SK-N-SH treated with all-trans-retinoic acid at 6 μM for 48 hours (cell line): ENCODE measurements at regions not wholly inside any gene's neighbourhood (a gene's known extent, or its start where the extent isn't known, plus 50 kb on each side); places are given as distances from the start of the nearest gene placed in this dataset.

Source experiments
- ATAC-seq: fragments of 200-7000 bp; cut with Tn5 transposase; 3 replicates; pipeline ENCODE4 v1.9.1; 2020; ENCODE audit warnings: mild to moderate bottlenecking, moderate library complexity
- CSDC2 ChIP-seq: fragments of 250-450 bp; sonication (Bioruptor Pico); IDR thresholded peaks from 2 replicates; pipeline ENCODE4 v1.5.0; 2020; ENCODE audit warnings: mild to moderate bottlenecking, moderate library complexity
- CSRNP3 ChIP-seq: fragments of 250-450 bp; sonication (Bioruptor Pico); IDR thresholded peaks from 2 replicates; pipeline ENCODE4 v1.5.1; 2021; ENCODE audit warnings: mild to moderate bottlenecking, moderate library complexity
- ESRRG ChIP-seq: fragments of 250-450 bp; sonication (Bioruptor Pico); IDR thresholded peaks from 2 replicates; pipeline ENCODE4 v1.6.1; 2021; ENCODE audit warnings: mild to moderate bottlenecking
- GLIS3 ChIP-seq: fragments of 250-450 bp; sonication (Bioruptor Pico); IDR thresholded peaks from 2 replicates; pipeline ENCODE4 v1.5.0; 2020; ENCODE audit warnings: mild to moderate bottlenecking, moderate library complexity
- ISL1 ChIP-seq: fragments of 250-450 bp; sonication (Bioruptor Pico); IDR thresholded peaks from 2 replicates; pipeline ENCODE4 v2.1.2; 2022; ENCODE audit warnings: mild to moderate bottlenecking, moderate library complexity
- PATZ1 ChIP-seq: fragments of 250-450 bp; sonication (Bioruptor Pico); IDR thresholded peaks from 2 replicates; pipeline ENCODE4 v1.8.0; 2020; ENCODE audit warnings: mild to moderate bottlenecking, moderate library complexity, borderline replicate concordance
- PPARA ChIP-seq: fragments of 250-450 bp; sonication (Bioruptor Pico); IDR thresholded peaks from 2 replicates; pipeline ENCODE4 v1.5.0; 2020; ENCODE audit warnings: mild to moderate bottlenecking, borderline replicate concordance
- RARB ChIP-seq: fragments of 250-450 bp; sonication (Bioruptor Pico); IDR thresholded peaks from 2 replicates; pipeline ENCODE4 v1.8.0; 2021; ENCODE audit warnings: mild to moderate bottlenecking, moderate library complexity
- SNAI2 ChIP-seq: fragments of 250-450 bp; sonication (Bioruptor Pico); IDR thresholded peaks from 2 replicates; pipeline ENCODE4 v1.5.0; 2020; ENCODE audit warnings: mild to moderate bottlenecking, moderate library complexity
- ZC3H10 ChIP-seq: fragments of 250-450 bp; sonication (Bioruptor Pico); IDR thresholded peaks from 2 replicates; pipeline ENCODE4 v1.5.1; 2021; ENCODE audit warnings: mild to moderate bottlenecking, moderate library complexity
- ZFP3 ChIP-seq: fragments of 250-450 bp; sonication (Bioruptor Pico); IDR thresholded peaks from 2 replicates; pipeline ENCODE4 v1.5.0; 2020; ENCODE audit warnings: mild to moderate bottlenecking, moderate library complexity
- ZFP30 ChIP-seq: fragments of 450-650 bp; formaldehyde crosslinking; IDR thresholded peaks from 2 replicates; pipeline ENCODE4 v1.5.0; 2022; ENCODE audit warnings: mild to moderate bottlenecking, moderate library complexity
- ZNF565 ChIP-seq: fragments of 450-650 bp; formaldehyde crosslinking; conservative IDR thresholded peaks from 2 replicates; pipeline ENCODE4 v1.5.0; 2020; ENCODE audit warnings: low read depth, mild to moderate bottlenecking, moderate library complexity
- ZNF70 ChIP-seq: fragments of 450-650 bp; formaldehyde crosslinking; IDR thresholded peaks from 2 replicates; pipeline ENCODE4 v1.5.0; 2020; ENCODE audit warnings: mild to moderate bottlenecking, moderate library complexity
- ZNF8 ChIP-seq: fragments of 450-650 bp; formaldehyde crosslinking; IDR thresholded peaks from 2 replicates; pipeline ENCODE4 v1.5.0; 2020; ENCODE audit warnings: mild to moderate bottlenecking, moderate library complexity
- TF ChIP-seq, protein P1 (sequence below): fragments of 250-450 bp; sonication (Bioruptor Pico); IDR thresholded peaks from 2 replicates; pipeline ENCODE4 v1.5.1; 2020; ENCODE audit warnings: low read depth, mild to moderate bottlenecking, moderate library complexity
- TF ChIP-seq, protein P2 (sequence below): fragments of 250-450 bp; sonication (Bioruptor Pico); IDR thresholded peaks from 2 replicates; pipeline ENCODE4 v1.5.0; 2020; ENCODE audit warnings: mild to moderate bottlenecking, moderate library complexity

DNA sequence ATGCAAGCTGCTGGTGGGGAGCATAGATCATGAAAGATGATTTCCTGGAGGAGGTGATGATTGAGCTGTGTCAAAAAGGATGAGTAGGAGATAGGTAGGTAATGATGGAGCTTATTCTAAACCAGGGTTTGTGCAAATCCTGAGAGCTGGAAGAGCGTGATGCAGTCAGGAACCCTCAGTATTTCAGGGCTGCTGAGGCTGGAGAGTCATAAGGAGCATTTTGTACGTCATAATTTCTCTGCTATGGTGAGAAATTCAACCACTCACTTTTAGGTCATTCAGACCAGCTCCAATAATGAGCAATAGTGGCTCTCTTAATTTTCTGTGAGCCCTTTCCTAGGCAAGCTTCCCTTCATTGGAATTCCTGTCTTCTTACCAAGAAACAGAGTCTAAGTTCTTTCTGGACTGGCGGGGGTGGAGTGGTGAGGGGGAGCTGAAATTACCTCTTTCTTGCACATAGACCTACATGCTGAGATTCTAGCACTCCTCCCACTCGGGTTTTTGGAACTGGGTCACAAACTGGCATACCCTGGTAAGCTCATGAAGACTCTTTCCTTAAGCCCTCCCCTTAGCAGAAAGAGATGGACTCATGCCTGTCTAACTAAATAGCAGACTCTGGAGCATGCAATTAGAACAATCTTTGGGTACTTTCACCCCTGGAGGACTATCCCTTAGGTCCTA, 62.2 kb upstream of the MYCBP2 start (continued):
- TF ChIP-seq PATZ1 (CRISPR knock-in tag) (no peak), CSDC2 (CRISPR knock-in tag) (no peak), SNAI2 (CRISPR knock-in tag) (no peak), GLIS3 (CRISPR knock-in tag) (no peak), ISL1 (no peak), ZFP30 (CRISPR knock-in tag) (no peak)

- ATAC-seq, result no peak
- TF ChIP-seq, protein P1, sequence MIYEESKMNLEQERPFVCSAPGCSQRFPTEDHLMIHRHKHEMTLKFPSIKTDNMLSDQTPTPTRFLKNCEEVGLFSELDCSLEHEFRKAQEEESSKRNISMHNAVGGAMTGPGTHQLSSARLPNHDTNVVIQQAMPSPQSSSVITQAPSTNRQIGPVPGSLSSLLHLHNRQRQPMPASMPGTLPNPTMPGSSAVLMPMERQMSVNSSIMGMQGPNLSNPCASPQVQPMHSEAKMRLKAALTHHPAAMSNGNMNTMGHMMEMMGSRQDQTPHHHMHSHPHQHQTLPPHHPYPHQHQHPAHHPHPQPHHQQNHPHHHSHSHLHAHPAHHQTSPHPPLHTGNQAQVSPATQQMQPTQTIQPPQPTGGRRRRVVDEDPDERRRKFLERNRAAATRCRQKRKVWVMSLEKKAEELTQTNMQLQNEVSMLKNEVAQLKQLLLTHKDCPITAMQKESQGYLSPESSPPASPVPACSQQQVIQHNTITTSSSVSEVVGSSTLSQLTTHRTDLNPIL, result no peak
- TF ChIP-seq ZC3H10 (CRISPR knock-in tag), result no peak
- TF ChIP-seq CSRNP3 (CRISPR knock-in tag), result no peak
- TF ChIP-seq ZNF565, result no peak
- no peak for TF ChIP-seq RARB
- TF ChIP-seq, protein P2, sequence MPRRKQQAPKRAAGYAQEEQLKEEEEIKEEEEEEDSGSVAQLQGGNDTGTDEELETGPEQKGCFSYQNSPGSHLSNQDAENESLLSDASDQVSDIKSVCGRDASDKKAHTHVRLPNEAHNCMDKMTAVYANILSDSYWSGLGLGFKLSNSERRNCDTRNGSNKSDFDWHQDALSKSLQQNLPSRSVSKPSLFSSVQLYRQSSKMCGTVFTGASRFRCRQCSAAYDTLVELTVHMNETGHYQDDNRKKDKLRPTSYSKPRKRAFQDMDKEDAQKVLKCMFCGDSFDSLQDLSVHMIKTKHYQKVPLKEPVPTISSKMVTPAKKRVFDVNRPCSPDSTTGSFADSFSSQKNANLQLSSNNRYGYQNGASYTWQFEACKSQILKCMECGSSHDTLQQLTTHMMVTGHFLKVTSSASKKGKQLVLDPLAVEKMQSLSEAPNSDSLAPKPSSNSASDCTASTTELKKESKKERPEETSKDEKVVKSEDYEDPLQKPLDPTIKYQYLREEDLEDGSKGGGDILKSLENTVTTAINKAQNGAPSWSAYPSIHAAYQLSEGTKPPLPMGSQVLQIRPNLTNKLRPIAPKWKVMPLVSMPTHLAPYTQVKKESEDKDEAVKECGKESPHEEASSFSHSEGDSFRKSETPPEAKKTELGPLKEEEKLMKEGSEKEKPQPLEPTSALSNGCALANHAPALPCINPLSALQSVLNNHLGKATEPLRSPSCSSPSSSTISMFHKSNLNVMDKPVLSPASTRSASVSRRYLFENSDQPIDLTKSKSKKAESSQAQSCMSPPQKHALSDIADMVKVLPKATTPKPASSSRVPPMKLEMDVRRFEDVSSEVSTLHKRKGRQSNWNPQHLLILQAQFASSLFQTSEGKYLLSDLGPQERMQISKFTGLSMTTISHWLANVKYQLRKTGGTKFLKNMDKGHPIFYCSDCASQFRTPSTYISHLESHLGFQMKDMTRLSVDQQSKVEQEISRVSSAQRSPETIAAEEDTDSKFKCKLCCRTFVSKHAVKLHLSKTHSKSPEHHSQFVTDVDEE (CRISPR knock-in tag), result no peak
- TF ChIP-seq ZFP30 (CRISPR knock-in tag), result no peak
- TF ChIP-seq GLIS3 (CRISPR knock-in tag), result no peak
- TF ChIP-seq ZNF8 (CRISPR knock-in tag), result no peak
- no peak for TF ChIP-seq PPARA
- TF ChIP-seq ESRRG (CRISPR knock-in tag), result no peak
- no peak for TF ChIP-seq ZFP3 (CRISPR knock-in tag)
- TF ChIP-seq, all 23 proteins: peak for 0
These were observed 60.8 kb upstream of the MYCBP2 start for GRCh38 chr13:77387607-77388200.

- TF ChIP-seq PPARA (no peak), ZFP30 (CRISPR knock-in tag) (no peak), ISL1 (peak; percentile 39)
- TF ChIP-seq, protein P1, result no peak
- peak; percentile 58 for ATAC-seq
These were observed 60.1 kb upstream of the MYCBP2 start for GRCh38 chr13:77386880-77387606.

DNA sequence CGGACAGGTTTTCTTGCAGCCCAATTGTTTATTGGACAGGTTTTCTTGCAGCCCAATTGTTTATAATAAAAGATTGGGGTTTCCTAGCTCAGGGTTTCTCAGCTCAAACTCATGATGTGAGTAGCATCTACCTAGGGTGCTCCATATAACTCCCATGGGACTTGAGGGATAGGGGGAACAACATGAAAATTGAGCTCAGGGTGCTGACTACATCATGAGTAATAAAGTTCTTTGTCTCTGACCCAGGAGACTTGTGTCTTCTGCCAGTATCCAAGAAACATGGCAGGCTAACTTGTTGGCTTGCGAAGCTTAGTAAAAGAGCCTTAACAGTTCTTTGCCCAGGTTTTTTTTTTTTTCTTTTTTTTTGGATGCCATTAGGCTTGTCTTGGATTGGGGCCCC, 59.2 kb upstream of the MYCBP2 start:
- ATAC-seq, result no peak
- TF ChIP-seq ZNF565 (no peak), PATZ1 (CRISPR knock-in tag) (no peak), CSRNP3 (CRISPR knock-in tag) (no peak), ESRRG (CRISPR knock-in tag) (no peak), ZNF70 (CRISPR knock-in tag) (no peak)
- TF ChIP-seq, protein P2 (CRISPR knock-in tag), result no peak
